PFSK-1 (cell line): ENCODE measurements at regions not wholly inside any gene's neighbourhood (a gene's known extent, or its start where the extent isn't known, plus 50 kb on each side); places are given as distances from the start of the nearest gene placed in this dataset.

ENCODE experiments used
- POLR2AphosphoS5 ChIP-seq: IDR thresholded peaks from 2 replicates; pipeline ENCODE4 v1.6.1; 2012; ENCODE audit warnings: low read depth, mild to moderate bottlenecking, control low read depth, low read length, moderate library complexity
- SIN3A ChIP-seq: IDR thresholded peaks from 2 replicates; pipeline ENCODE4 v1.6.1; 2012; ENCODE audit warnings: mild to moderate bottlenecking, low read length, moderate library complexity, borderline replicate concordance; ENCODE audit not compliant: insufficient read depth

- no peak for TF ChIP-seq POLR2AphosphoS5
- TF ChIP-seq SIN3A, result no peak
These were observed 97.4 kb upstream of the IGLL5 start for GRCh38 chr22:22789922-22790845.
